PFSK-1 (cell line): ENCODE measurements at regions not wholly inside any gene's neighbourhood (a gene's known extent, or its start where the extent isn't known, plus 50 kb on each side); places are given as distances from the start of the nearest gene placed in this dataset.

ENCODE experiments used
- FOXP2 ChIP-seq: optimal IDR thresholded peaks from 2 replicates; pipeline ENCODE3; 2011; ENCODE audit warnings: borderline replicate concordance, control low read depth, inconsistent platforms; ENCODE audit not compliant: insufficient read depth; ENCODE audit errors: extremely low read length, extremely low read depth
- POLR2AphosphoS5 ChIP-seq: IDR thresholded peaks from 2 replicates; pipeline ENCODE4 v1.6.1; 2012; ENCODE audit warnings: low read depth, mild to moderate bottlenecking, control low read depth, low read length, moderate library complexity
- SIN3A ChIP-seq: IDR thresholded peaks from 2 replicates; pipeline ENCODE4 v1.6.1; 2012; ENCODE audit warnings: mild to moderate bottlenecking, low read length, moderate library complexity, borderline replicate concordance; ENCODE audit not compliant: insufficient read depth
- TAF1 ChIP-seq: IDR thresholded peaks from 2 replicates; pipeline ENCODE4 v1.6.1; 2012; ENCODE audit warnings: low read length, control low read depth, borderline replicate concordance; ENCODE audit not compliant: insufficient read depth
- TF ChIP-seq, protein P1 (sequence below), 2 experiments: IDR thresholded peaks; 2 replicates each; pipeline versions ENCODE4 v1.6.1 to v1.8.0; 2011 to 2012; ENCODE audit warnings: low read depth in 2 of 2, low read length in 2 of 2, control low read depth in 1 of 2, inconsistent platforms in 1 of 2, mild to moderate bottlenecking in 1 of 2, moderate library complexity in 1 of 2; ENCODE audit not compliant: insufficient read depth in 1 of 2

DNA sequence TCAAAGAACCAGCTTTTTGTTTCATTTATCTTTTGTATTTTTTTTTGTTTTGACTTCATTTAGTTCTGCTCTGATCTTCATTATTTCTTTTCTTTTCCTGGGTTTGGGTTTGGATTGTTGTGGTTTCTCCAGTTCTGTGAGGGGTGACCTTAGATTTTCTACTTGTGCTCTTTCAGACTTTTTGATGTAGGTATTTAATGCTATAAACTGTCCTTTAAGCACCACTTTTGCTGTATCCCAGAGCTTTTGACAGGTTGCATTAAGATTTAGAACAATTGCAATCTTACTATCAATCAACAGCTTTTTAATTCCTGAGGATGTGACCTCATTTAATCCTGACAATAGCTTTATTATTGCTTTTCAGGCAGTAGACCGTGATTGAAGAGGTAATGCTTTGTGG, 94.3 kb downstream of the ZNF280B start:
- TF ChIP-seq, protein P1, sequence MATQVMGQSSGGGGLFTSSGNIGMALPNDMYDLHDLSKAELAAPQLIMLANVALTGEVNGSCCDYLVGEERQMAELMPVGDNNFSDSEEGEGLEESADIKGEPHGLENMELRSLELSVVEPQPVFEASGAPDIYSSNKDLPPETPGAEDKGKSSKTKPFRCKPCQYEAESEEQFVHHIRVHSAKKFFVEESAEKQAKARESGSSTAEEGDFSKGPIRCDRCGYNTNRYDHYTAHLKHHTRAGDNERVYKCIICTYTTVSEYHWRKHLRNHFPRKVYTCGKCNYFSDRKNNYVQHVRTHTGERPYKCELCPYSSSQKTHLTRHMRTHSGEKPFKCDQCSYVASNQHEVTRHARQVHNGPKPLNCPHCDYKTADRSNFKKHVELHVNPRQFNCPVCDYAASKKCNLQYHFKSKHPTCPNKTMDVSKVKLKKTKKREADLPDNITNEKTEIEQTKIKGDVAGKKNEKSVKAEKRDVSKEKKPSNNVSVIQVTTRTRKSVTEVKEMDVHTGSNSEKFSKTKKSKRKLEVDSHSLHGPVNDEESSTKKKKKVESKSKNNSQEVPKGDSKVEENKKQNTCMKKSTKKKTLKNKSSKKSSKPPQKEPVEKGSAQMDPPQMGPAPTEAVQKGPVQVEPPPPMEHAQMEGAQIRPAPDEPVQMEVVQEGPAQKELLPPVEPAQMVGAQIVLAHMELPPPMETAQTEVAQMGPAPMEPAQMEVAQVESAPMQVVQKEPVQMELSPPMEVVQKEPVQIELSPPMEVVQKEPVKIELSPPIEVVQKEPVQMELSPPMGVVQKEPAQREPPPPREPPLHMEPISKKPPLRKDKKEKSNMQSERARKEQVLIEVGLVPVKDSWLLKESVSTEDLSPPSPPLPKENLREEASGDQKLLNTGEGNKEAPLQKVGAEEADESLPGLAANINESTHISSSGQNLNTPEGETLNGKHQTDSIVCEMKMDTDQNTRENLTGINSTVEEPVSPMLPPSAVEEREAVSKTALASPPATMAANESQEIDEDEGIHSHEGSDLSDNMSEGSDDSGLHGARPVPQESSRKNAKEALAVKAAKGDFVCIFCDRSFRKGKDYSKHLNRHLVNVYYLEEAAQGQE (IDR thresholded peaks at IDR 0.05; ENCODE audit: insufficient read depth in 1 of 2, low read depth in 2 of 2, low read length in 2 of 2), result no peak
- TF ChIP-seq TAF1 (no peak), FOXP2 (no peak), SIN3A (no peak), POLR2AphosphoS5 (no peak)

DNA sequence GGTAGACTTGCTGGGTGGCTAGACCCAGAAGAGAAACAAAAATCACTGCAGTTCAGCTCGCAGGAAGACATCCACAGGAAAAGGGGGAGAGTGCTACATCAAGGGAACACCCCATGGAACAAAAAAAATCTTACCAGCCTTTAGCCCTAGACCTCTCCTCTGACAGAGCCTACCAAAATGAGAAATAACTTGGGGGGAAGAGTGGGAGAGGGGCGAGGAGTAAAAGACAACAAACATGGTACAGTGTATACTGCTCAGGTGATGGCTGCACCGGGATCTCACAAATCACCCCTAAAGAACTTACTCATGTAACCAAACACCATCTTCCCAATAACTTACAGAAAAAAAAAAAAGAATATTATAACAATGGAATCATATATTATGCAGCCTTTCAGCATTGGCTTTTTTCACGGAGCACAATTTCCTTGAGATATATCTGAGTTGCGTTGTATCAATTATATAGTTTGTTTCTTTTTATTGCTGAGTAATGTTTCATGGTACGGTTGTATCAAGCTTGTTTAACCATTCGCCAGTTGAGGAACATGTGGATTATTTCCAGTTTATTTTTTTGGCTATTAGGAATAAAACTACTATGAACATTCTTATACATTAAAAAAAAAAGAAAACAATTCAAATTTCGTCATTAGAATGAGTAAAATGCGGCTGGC, 90.9 kb downstream of the ZNF280B start:
- no peak for TF ChIP-seq SIN3A
- TF ChIP-seq, protein P1 (IDR thresholded peaks at IDR 0.05; ENCODE audit: insufficient read depth in 1 of 2, low read depth in 2 of 2, low read length in 2 of 2), result no peak
- no peak for TF ChIP-seq FOXP2
- no peak for TF ChIP-seq POLR2AphosphoS5
- TF ChIP-seq TAF1, result no peak

DNA sequence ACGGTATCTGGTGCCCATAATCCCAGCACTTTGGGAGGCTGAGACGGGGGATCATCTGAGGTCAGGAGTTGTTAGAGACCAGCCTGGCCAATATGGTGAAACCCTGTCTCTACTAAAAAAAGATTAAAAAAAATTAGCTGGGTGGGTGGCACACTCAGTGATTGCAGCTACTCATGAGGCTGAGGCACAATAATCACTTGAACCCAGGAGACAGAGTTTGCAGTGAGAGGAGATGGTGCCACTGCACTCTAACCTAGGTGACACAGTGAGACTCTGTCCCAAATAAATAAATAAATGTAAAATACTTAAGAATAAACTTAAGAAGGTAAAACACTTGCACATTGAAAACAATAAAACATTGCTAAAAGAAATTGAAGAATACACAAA, 90.4 kb downstream of the ZNF280B start:
- TF ChIP-seq, protein P1 (IDR thresholded peaks at IDR 0.05; ENCODE audit: insufficient read depth in 1 of 2, low read depth in 2 of 2, low read length in 2 of 2), result no peak
- no peak for TF ChIP-seq SIN3A
- no peak for TF ChIP-seq POLR2AphosphoS5
- TF ChIP-seq TAF1, result no peak
- no peak for TF ChIP-seq FOXP2

DNA sequence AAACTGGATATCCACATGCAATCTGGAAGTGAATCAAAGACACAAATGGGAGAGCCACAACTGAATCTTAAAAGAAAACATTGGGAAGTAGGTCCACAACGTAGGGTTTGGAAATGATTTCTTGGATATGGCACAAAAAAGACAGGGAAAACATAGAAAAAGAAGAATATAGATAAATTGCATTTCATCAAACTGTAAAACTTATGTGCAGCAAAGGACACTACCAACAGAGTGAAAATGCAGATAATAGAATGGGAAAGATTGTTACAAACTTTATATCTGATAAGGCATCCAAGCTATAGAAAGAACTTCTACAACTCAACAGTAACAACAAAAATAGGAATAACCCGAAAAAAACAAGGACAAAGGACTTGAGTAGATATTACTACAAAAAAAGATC, 89.6 kb downstream of the ZNF280B start:
- TF ChIP-seq, protein P1 (IDR thresholded peaks at IDR 0.05; ENCODE audit: insufficient read depth in 1 of 2, low read depth in 2 of 2, low read length in 2 of 2), result no peak
- TF ChIP-seq POLR2AphosphoS5 (no peak), TAF1 (no peak), FOXP2 (no peak), SIN3A (no peak)
